ENCODE measurements at regions not wholly inside any gene's neighbourhood (a gene's known extent, or its start where the extent isn't known, plus 50 kb on each side); places are given as distances from the start of the nearest gene placed in this dataset.

DNA sequence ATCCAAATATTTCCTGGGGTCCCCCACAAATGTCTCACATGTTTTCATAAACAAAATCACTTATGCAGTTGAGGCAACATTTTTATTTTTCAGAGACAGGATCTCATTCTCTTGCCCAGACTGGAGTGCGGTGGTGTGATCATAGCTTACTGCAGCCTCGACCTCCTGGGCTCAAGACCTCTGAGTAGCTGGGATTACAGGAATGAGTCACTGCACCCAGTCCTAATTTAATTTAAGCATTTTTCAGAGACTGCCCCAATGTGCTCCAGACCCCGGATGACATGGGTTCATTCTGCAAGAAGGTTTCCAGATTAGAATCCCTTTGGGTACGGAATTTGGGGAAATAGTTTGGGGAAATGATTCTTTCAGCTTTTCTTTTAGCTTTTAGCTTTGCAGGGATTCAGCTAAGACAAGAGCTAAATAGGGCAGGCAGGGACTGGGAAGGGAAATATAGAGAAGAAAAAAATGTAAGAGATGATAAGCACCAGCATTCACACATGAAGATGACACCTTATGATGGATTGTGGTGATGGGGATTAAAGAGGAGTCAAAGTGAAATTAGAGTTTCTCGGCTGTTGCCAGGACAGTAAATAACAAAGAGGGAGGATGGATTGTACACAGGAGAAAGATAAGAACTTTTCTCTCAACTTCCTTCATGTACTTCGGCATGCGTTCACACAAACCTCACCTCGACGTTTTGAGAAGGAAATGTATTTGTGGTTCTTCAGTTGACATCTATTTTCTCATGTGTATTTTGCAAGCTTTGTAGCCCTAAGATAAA, 169.4 kb upstream of the TAB2 start:
- TF ChIP-seq, protein P1, sequence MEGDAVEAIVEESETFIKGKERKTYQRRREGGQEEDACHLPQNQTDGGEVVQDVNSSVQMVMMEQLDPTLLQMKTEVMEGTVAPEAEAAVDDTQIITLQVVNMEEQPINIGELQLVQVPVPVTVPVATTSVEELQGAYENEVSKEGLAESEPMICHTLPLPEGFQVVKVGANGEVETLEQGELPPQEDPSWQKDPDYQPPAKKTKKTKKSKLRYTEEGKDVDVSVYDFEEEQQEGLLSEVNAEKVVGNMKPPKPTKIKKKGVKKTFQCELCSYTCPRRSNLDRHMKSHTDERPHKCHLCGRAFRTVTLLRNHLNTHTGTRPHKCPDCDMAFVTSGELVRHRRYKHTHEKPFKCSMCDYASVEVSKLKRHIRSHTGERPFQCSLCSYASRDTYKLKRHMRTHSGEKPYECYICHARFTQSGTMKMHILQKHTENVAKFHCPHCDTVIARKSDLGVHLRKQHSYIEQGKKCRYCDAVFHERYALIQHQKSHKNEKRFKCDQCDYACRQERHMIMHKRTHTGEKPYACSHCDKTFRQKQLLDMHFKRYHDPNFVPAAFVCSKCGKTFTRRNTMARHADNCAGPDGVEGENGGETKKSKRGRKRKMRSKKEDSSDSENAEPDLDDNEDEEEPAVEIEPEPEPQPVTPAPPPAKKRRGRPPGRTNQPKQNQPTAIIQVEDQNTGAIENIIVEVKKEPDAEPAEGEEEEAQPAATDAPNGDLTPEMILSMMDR (conservative IDR thresholded peaks at IDR 0.05; ENCODE audit: low read depth, low read length), result no peak
- no peak for TF ChIP-seq EZH2 (IDR thresholded peaks at IDR 0.05; ENCODE audit: low read length, unreplicated experiment)
